GM23248 (cell line): ENCODE measurements at regions not wholly inside any gene's neighbourhood (a gene's known extent, or its start where the extent isn't known, plus 50 kb on each side); places are given as distances from the start of the nearest gene placed in this dataset.

Experiments
- EZH2 ChIP-seq: fragments of 200-600 bp; sonication (generic); IDR thresholded peaks from 2 replicates; pipeline ENCODE4 v1.6.1; 2018; ENCODE audit warnings: antibody characterized with exemption, mild to moderate bottlenecking; ENCODE audit not compliant: insufficient read depth, poor library complexity, severe bottlenecking
- EZH2phosphoT487 ChIP-seq: fragments of 200-600 bp; sonication (generic); IDR thresholded peaks from 2 replicates; pipeline ENCODE4 v1.6.1; 2018; ENCODE audit warnings: antibody characterized with exemption, moderate library complexity, mild to moderate bottlenecking, low read depth; ENCODE audit not compliant: insufficient read depth

- TF ChIP-seq EZH2phosphoT487 (no peak), EZH2 (no peak)
These were observed 207.0 kb upstream of the PPP2R2D start for GRCh38 chr10:131693766-131694165.
